HG03521 (cell line): ENCODE measurements at regions not wholly inside any gene's neighbourhood (a gene's known extent, or its start where the extent isn't known, plus 50 kb on each side); places are given as distances from the start of the nearest gene placed in this dataset.

Source experiments
- ATAC-seq: cut with Tn5 transposase; IDR thresholded peaks from one replicate; pipeline ENCODE4 v1.9.1; 2021; ENCODE audit warnings: mild to moderate bottlenecking, moderate library complexity; ENCODE audit not compliant: unreplicated experiment

- no peak for ATAC-seq
These were observed 174.8 kb downstream of the IBTK start for GRCh38 chr6:82072751-82073150.

- no peak for ATAC-seq
These were observed 175.4 kb downstream of the IBTK start for GRCh38 chr6:82072121-82072521.

GRCh38 chr6:82068721-82069120 is 178.8 kb downstream of the IBTK start:
- ATAC-seq: no peak

GRCh38 chr6:82066991-82067411 is 180.5 kb downstream of the IBTK start:
- ATAC-seq: peak; percentile 98

GRCh38 chr6:82066196-82066595 is 181.3 kb downstream of the IBTK start:
- no peak for ATAC-seq

- ATAC-seq: no peak
These were observed 184.0 kb downstream of the IBTK start for GRCh38 chr6:82063574-82063973.

- ATAC-seq: no peak
These were observed 185.3 kb downstream of the IBTK start for GRCh38 chr6:82062219-82062618.

- no peak for ATAC-seq
These were observed 189.5 kb downstream of the IBTK start for GRCh38 chr6:82057846-82058554.

GRCh38 chr6:82056567-82056966 is 191.0 kb downstream of the IBTK start:
- ATAC-seq: no peak

GRCh38 chr6:82045965-82046756 is 201.4 kb downstream of the IBTK start:
- no peak for ATAC-seq

- peak; percentile 79 for ATAC-seq
These were observed 206.9 kb downstream of the IBTK start for GRCh38 chr6:82040405-82041221.

GRCh38 chr6:82038631-82039030 is 208.9 kb downstream of the IBTK start:
- no peak for ATAC-seq

- ATAC-seq: no peak
These were observed 212.0 kb downstream of the IBTK start for GRCh38 chr6:82035526-82035925.

GRCh38 chr6:82033631-82034211 is 213.8 kb downstream of the IBTK start:
- ATAC-seq: no peak

- ATAC-seq: no peak
These were observed 215.1 kb downstream of the IBTK start for GRCh38 chr6:82032444-82032843.

GRCh38 chr6:82030761-82031503 is 216.6 kb downstream of the IBTK start:
- ATAC-seq: no peak

GRCh38 chr6:82030301-82030700 is 217.2 kb downstream of the IBTK start:
- no peak for ATAC-seq

- no peak for ATAC-seq
These were observed 222.3 kb downstream of the IBTK start for GRCh38 chr6:82025271-82025670.

GRCh38 chr6:82022614-82023129 is 224.9 kb downstream of the IBTK start:
- no peak for ATAC-seq

- ATAC-seq: no peak
These were observed 229.8 kb downstream of the IBTK start for GRCh38 chr6:82017773-82018172.
